ENCODE measurements at regions not wholly inside any gene's neighbourhood (a gene's known extent, or its start where the extent isn't known, plus 50 kb on each side); places are given as distances from the start of the nearest gene placed in this dataset.

DNA sequence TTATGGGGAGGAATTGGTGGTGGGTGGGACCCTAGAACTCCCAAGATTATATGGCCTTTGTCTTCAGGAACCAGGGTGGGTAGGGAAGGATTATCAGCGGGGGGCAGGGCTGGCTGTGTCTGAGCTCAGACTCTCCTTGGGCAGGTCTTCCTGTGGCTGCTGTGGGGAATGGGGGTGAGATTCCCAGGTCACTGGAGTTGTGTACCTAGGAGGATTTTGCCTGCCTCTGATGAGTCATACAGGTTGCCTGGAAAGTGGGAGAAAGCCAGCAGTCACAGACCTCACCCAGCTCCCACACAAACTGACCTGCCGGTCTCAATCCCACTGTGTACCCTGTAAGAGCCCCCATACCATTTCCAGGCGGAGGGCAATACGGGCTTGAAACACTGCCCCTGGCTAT lies 209.9 kb upstream of the CNTN3 start:
- no peak overlapping the region for H3K27ac ChIP-seq

GRCh38 chr3:74814181-74814580 lies 199.7 kb upstream of the CNTN3 start:
- Histone ChIP-seq H3K4me3 (ENCODE audit: low read depth, low read length) (no peak overlapping the region), H3K27me3 (ENCODE audit: insufficient read depth, low read depth, severe bottlenecking) (no peaks in the 10 kb centered on the region), H3K36me3 (no peaks in the 10 kb centered on the region), H3K9me3 (ENCODE audit: severe bottlenecking) (no peaks in the 10 kb centered on the region), H3K27ac (no peak overlapping the region)
- no peak for DNase-seq
- TF ChIP-seq, protein P1, sequence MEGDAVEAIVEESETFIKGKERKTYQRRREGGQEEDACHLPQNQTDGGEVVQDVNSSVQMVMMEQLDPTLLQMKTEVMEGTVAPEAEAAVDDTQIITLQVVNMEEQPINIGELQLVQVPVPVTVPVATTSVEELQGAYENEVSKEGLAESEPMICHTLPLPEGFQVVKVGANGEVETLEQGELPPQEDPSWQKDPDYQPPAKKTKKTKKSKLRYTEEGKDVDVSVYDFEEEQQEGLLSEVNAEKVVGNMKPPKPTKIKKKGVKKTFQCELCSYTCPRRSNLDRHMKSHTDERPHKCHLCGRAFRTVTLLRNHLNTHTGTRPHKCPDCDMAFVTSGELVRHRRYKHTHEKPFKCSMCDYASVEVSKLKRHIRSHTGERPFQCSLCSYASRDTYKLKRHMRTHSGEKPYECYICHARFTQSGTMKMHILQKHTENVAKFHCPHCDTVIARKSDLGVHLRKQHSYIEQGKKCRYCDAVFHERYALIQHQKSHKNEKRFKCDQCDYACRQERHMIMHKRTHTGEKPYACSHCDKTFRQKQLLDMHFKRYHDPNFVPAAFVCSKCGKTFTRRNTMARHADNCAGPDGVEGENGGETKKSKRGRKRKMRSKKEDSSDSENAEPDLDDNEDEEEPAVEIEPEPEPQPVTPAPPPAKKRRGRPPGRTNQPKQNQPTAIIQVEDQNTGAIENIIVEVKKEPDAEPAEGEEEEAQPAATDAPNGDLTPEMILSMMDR (IDR thresholded peaks at IDR 0.05; ENCODE audit: low read depth, low read length): no peak

More for the DNA sequence above, 209.9 kb upstream of the CNTN3 start:
- Histone ChIP-seq H3K27me3 (ENCODE audit: insufficient read depth, low read depth, severe bottlenecking) (no peaks in the 10 kb centered on the region), H3K4me3 (ENCODE audit: low read depth, low read length) (no peak overlapping the region), H3K9me3 (ENCODE audit: severe bottlenecking) (no peaks in the 10 kb centered on the region), H3K36me3 (no peaks in the 10 kb centered on the region)
- TF ChIP-seq, protein P1 (IDR thresholded peaks at IDR 0.05; ENCODE audit: low read depth, low read length): no peak
- no peak for DNase-seq

GRCh38 chr3:74812756-74813155 lies 198.3 kb upstream of the CNTN3 start:
- no peak overlapping the region for H3K4me3 ChIP-seq (ENCODE audit: low read depth, low read length)
- H3K27me3 ChIP-seq (ENCODE audit: insufficient read depth, low read depth, severe bottlenecking): no peaks in the 10 kb centered on the region
- no peak overlapping the region for H3K27ac ChIP-seq
- no peak for DNase-seq
- H3K36me3 ChIP-seq: no peaks in the 10 kb centered on the region
- no peaks in the 10 kb centered on the region for H3K9me3 ChIP-seq (ENCODE audit: severe bottlenecking)
- TF ChIP-seq, protein P1 (IDR thresholded peaks at IDR 0.05; ENCODE audit: low read depth, low read length): no peak

DNA sequence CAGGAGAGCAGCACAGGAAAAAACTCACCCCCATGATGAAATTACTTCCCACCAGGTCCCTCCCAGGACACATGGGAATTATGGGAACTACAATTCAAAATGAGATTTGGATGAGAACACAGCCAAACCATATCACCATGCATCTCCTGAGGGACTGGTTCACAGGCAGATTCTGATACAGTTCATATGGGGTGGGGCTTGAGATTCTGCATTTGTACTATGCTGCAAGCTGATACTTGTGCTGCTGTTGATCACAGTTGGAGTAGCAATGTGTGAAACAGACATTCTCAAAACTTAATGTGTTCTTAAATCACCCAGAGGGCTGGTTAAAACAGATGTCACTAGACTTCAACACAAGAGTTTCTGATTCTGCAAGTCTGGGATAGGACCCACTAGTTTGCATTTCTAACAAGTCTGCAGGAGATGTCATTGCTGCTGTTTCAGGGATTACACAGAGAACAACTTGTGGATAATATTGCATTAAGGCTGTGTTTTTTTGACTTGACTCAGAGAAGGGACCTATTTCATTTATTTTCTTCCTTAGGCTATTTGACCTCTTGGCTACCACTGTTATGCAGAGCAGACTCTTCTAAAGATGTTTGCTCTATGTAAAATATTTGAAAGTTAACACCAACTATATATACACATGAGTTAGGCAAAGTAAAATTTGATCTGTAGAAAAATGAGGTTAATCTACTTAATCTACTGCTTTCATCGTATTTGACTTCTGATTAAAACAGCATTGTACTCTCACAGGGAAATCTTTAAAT lies 194.2 kb upstream of the CNTN3 start:
- Histone ChIP-seq H3K4me3 (ENCODE audit: low read depth, low read length) (no peak overlapping the region), H3K36me3 (no peaks in the 10 kb centered on the region), H3K27me3 (ENCODE audit: insufficient read depth, low read depth, severe bottlenecking) (no peaks in the 10 kb centered on the region), H3K27ac (no peak overlapping the region), H3K9me3 (ENCODE audit: severe bottlenecking) (no peaks in the 10 kb centered on the region)
- DNase-seq: no peak
- TF ChIP-seq, protein P1 (IDR thresholded peaks at IDR 0.05; ENCODE audit: low read depth, low read length): no peak

- H3K4me3 ChIP-seq (ENCODE audit: low read depth, low read length): no peak overlapping the region
- no peaks in the 10 kb centered on the region for H3K27me3 ChIP-seq (ENCODE audit: insufficient read depth, low read depth, severe bottlenecking)
- H3K27ac ChIP-seq: no peak overlapping the region
- no peaks in the 10 kb centered on the region for H3K36me3 ChIP-seq
- no peak for DNase-seq
- TF ChIP-seq, protein P1 (IDR thresholded peaks at IDR 0.05; ENCODE audit: low read depth, low read length): no peak
- peaks cover 3% of the 10 kb centered on the region for H3K9me3 ChIP-seq (ENCODE audit: severe bottlenecking)
These were observed 187.5 kb upstream of the CNTN3 start for GRCh38 chr3:74801924-74802323.

- Histone ChIP-seq H3K4me3 (ENCODE audit: low read depth, low read length) (no peak overlapping the region), H3K36me3 (no peaks in the 10 kb centered on the region), H3K27ac (no peak overlapping the region), H3K27me3 (ENCODE audit: insufficient read depth, low read depth, severe bottlenecking) (no peaks in the 10 kb centered on the region), H3K9me3 (ENCODE audit: severe bottlenecking) (peaks cover 3% of the 10 kb centered on the region)
- no peak for DNase-seq
- TF ChIP-seq, protein P1 (IDR thresholded peaks at IDR 0.05; ENCODE audit: low read depth, low read length): no peak
These were observed 174.7 kb upstream of the CNTN3 start for GRCh38 chr3:74789111-74789510.
